ENCODE measurements at regions not wholly inside any gene's neighbourhood (a gene's known extent, or its start where the extent isn't known, plus 50 kb on each side); places are given as distances from the start of the nearest gene placed in this dataset.
A peak's percentile ranks its signal among the peaks of the same experiment; 100 is the strongest.

DNA sequence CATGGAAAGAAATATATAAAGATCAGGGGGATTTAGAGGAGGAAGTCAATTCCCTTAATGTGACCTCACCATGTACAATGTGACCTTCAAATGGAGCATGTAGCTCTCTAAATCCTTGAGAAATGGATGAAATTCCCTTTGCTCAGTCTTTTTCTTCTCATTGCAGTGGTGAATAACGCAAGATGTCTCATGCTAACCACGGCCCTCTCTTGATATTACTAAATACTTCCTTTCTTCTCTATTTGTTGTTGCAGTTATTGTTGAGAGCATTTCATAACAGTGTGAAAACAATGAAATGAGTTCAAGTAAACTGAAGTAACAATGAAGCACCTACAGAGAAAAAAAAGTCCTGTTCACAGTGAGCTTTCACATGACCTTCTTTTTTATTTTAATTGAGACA, 55.6 kb downstream of the ZNF281 start:
- H3K27me3 ChIP-seq = no peaks in the 10 kb centered on the region
- TF ChIP-seq, protein P1, sequence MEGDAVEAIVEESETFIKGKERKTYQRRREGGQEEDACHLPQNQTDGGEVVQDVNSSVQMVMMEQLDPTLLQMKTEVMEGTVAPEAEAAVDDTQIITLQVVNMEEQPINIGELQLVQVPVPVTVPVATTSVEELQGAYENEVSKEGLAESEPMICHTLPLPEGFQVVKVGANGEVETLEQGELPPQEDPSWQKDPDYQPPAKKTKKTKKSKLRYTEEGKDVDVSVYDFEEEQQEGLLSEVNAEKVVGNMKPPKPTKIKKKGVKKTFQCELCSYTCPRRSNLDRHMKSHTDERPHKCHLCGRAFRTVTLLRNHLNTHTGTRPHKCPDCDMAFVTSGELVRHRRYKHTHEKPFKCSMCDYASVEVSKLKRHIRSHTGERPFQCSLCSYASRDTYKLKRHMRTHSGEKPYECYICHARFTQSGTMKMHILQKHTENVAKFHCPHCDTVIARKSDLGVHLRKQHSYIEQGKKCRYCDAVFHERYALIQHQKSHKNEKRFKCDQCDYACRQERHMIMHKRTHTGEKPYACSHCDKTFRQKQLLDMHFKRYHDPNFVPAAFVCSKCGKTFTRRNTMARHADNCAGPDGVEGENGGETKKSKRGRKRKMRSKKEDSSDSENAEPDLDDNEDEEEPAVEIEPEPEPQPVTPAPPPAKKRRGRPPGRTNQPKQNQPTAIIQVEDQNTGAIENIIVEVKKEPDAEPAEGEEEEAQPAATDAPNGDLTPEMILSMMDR (IDR thresholded peaks at IDR 0.05) = no peak
- no peak overlapping the region for H3K4me3 ChIP-seq
- no peak overlapping the region for H3K27ac ChIP-seq
- DNase-seq (ENCODE audit: low spot score) = no peak
- no peaks in the 10 kb centered on the region for H3K9me3 ChIP-seq
- no peaks in the 10 kb centered on the region for H3K36me3 ChIP-seq
- no peaks in the 10 kb centered on the region for H3K4me1 ChIP-seq

DNA sequence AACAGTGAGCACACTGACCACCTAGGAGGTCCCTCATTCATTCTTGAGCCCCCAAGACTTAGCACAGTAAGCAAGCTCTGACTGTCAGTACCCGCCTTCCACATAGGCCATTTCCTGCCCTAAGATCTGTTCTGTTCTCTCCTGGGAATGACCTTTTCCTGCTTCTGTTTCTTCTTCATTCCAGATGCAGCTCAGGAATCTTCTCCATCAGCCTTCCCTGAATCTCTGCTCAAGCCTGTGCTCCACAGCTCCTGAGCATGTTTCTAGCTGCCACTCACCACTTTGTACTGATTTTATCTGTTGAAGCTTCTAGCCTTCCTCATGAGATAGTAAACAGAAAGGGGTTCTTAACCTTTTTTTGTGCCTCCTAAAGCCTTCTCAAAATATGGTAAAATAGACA, 56.6 kb downstream of the ZNF281 start:
- H3K27me3 ChIP-seq = no peaks in the 10 kb centered on the region
- no peaks in the 10 kb centered on the region for H3K4me1 ChIP-seq
- H3K27ac ChIP-seq = no peak overlapping the region
- no peak overlapping the region for H3K4me3 ChIP-seq
- TF ChIP-seq, protein P1 (IDR thresholded peaks at IDR 0.05) = no peak
- H3K9me3 ChIP-seq = no peaks in the 10 kb centered on the region
- H3K36me3 ChIP-seq = no peaks in the 10 kb centered on the region
- no peak for DNase-seq (ENCODE audit: low spot score)

DNA sequence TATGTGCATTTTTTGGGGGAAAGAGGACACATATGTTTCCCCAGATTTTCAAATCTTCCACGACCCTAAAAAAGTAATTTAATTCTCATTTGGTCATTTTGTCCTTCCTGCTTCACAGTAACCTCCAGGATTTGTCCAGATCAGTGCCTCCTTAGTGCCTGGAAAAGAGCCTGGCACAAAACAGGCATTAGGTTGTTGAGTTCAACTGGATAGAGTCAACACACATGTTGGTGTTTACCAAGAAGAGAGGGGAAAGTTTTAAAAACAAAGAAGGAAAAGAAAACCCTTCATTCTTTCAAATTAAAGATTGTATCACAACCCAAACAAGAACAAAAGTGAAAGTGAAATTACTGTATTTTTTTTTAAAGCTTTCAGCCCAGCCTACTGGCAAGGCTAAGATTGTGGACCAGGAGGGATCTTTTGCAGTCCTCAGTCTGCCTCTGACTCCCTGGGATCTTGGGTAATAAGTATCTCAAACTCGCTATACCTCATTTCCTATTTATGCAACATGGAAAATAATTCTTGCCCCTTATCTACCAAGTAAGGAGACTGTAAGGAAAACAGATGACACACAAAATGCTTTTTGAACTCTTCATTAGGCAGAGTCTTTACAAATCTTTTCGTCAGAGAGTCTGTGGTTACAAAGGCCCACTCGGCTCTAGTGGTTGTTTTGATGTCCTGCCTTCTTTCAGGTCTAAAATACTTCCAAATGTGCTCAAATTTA, 57.8 kb downstream of the ZNF281 start:
- TF ChIP-seq, protein P1 (IDR thresholded peaks at IDR 0.05) = no peak
- Histone ChIP-seq H3K4me1 (no peaks in the 10 kb centered on the region), H3K27ac (peak overlapping the region in 1 of 2 donors; percentile 23)

DNA sequence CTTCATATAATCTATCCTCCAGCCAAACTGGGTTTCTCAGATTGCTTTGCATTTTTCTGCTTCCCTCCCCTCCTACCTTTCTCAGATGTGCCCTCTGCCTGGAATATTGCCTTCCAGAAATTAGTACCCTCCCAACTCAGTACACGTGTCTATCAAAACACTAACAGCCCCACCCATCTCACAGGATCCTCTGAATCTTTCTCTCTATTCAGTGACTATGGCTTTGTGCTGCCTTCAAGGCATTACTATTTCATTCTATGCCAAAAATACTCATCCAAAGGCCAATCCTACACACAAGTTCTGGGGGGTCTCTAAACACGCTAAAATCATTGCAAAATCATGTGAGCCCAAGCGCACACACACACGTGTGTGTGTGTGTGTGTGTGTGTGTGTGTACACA, 58.4 kb downstream of the ZNF281 start:
- Histone ChIP-seq H3K9me3 (no peaks in the 10 kb centered on the region), H3K4me3 (no peak overlapping the region), H3K27ac (no peak overlapping the region), H3K27me3 (no peaks in the 10 kb centered on the region), H3K4me1 (no peaks in the 10 kb centered on the region), H3K36me3 (no peaks in the 10 kb centered on the region)
- no peak for DNase-seq (ENCODE audit: low spot score)
- TF ChIP-seq, protein P1 (IDR thresholded peaks at IDR 0.05) = no peak

More for the DNA sequence above, 57.8 kb downstream of the ZNF281 start:
- Histone ChIP-seq H3K9me3 (no peaks in the 10 kb centered on the region), H3K36me3 (no peaks in the 10 kb centered on the region), H3K4me3 (no peak overlapping the region), H3K27me3 (no peaks in the 10 kb centered on the region)
- peak; percentile 46 for DNase-seq (ENCODE audit: low spot score)

DNA sequence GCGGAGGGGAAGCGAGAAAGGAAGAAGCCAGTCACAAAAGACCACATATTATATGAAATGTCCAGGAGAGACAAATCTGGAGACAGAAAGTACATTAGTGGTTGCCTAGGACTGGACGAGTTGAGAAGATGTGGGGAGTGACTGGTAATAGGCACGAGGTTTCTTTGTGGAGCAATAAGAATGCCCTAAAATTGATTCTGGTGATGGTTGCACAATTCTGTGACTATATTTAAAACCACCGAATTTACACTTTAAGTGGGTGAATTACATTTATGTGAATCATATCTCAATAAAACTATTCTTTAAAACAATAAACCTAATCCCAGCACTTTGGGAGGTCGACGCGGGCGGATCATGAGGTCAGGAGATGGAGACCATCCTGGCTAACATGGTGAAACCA, 63.1 kb downstream of the ZNF281 start:
- TF ChIP-seq, protein P1 (IDR thresholded peaks at IDR 0.05) = no peak
- DNase-seq (ENCODE audit: low spot score) = no peak

DNA sequence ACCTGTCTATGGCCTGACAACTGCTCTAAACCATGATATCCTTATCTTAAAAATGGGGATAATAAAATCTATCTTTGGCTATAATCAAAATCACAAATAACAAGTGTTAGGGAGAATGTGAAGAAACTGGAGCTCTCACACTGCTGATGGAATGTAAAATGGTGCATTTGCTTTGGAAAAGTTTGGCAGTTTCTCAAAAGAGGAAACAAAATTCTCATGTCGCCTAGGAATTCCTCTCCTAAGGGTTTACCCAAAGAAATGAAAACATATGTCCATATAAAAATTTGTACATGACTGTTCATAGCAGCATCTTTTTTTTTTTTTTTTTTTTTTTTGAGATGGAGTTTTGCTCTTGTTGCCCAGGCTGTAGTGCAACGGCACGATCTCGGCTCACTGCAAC, 64.3 kb downstream of the ZNF281 start:
- no peak for DNase-seq (ENCODE audit: low spot score)
- Histone ChIP-seq H3K36me3 (no peaks in the 10 kb centered on the region), H3K9me3 (no peaks in the 10 kb centered on the region), H3K4me1 (no peaks in the 10 kb centered on the region), H3K4me3 (no peak overlapping the region), H3K27ac (no peak overlapping the region), H3K27me3 (no peaks in the 10 kb centered on the region)
- TF ChIP-seq, protein P1 (IDR thresholded peaks at IDR 0.05) = no peak

More for the DNA sequence above, 63.1 kb downstream of the ZNF281 start:
- Histone ChIP-seq H3K27me3 (no peaks in the 10 kb centered on the region), H3K27ac (no peak overlapping the region), H3K36me3 (no peaks in the 10 kb centered on the region), H3K9me3 (no peaks in the 10 kb centered on the region), H3K4me1 (no peaks in the 10 kb centered on the region), H3K4me3 (no peak overlapping the region)
